Natural killer cell (primary cell): ENCODE measurements at regions not wholly inside any gene's neighbourhood (a gene's known extent, or its start where the extent isn't known, plus 50 kb on each side); places are given as distances from the start of the nearest gene placed in this dataset.

Experiments
- ATAC-seq, 3 donors: fragments of 150-1000 bp in 2 of 3; fragments of 200-7000 bp in 1 of 3; cut with Tn5 transposase; 1 replicate in 1 of 3; 2 replicates in 2 of 3; pipeline ENCODE4 v1.10.0; 2021; ENCODE audit warnings: mild to moderate bottlenecking in 2 of 3, moderate library complexity in 2 of 3
- DNase-seq, 2 donors: peaks; one replicate each; pipeline versions ENCODE4 v3.0.0 to v3.0.0-alpha.2; 2013 to 2021; ENCODE audit warnings: mixed read lengths in 1 of 2
- H3K27ac ChIP-seq: one replicate; pipeline ENCODE4 v1.5.1; 2013; ENCODE audit warnings: mild to moderate bottlenecking, low read length
- H3K27me3 ChIP-seq: one replicate; pipeline ENCODE4 v1.6.1; 2013; ENCODE audit warnings: low read length; ENCODE audit not compliant: control insufficient read depth, insufficient read depth
- H3K36me3 ChIP-seq: one replicate; pipeline ENCODE4 v1.6.1; 2013; ENCODE audit warnings: low read length; ENCODE audit not compliant: control insufficient read depth, insufficient read depth
- H3K4me1 ChIP-seq: one replicate; pipeline ENCODE4 v1.6.1; 2013; ENCODE audit warnings: low read length; ENCODE audit not compliant: control insufficient read depth, insufficient read depth
- H3K4me3 ChIP-seq: one replicate; pipeline ENCODE4 v1.5.1; 2013; ENCODE audit warnings: low read length
- H3K9me3 ChIP-seq: one replicate; pipeline ENCODE4 v1.6.1; 2013; ENCODE audit warnings: low read length; ENCODE audit not compliant: control insufficient read depth, insufficient read depth
- H3K27ac Mint-ChIP-seq, 2 donors: one replicate each; pipeline ENCODE4 v1.8.0; 2022; ENCODE audit warnings: mild to moderate bottlenecking in 2 of 2, mixed read lengths in 2 of 2, moderate library complexity in 1 of 2
- H3K27me3 Mint-ChIP-seq, 2 donors: one replicate each; pipeline ENCODE4 v1.8.0; 2022; ENCODE audit warnings: low read depth in 2 of 2, mixed read lengths in 2 of 2
- H3K36me3 Mint-ChIP-seq: one replicate; pipeline ENCODE4 v1.8.0; 2022; ENCODE audit warnings: mixed read lengths
- H3K4me1 Mint-ChIP-seq, 2 donors: one replicate each; pipeline ENCODE4 v1.8.0; 2022; ENCODE audit warnings: mixed read lengths in 2 of 2
- H3K4me3 Mint-ChIP-seq: one replicate; pipeline ENCODE4 v1.8.0; 2022; ENCODE audit warnings: mild to moderate bottlenecking, moderate library complexity, mixed read lengths
- H3K9me3 Mint-ChIP-seq, 2 donors: one replicate each; pipeline ENCODE4 v1.8.0; 2022; ENCODE audit warnings: mixed read lengths in 2 of 2
- WGBS: methylation state at CpG from one replicate; pipeline ENCODE4 v1.1.7; 2013; ENCODE audit warnings: missing lambda C conversion rate; ENCODE audit not compliant: insufficient coverage; 5-methylcytosine and 5-hydroxymethylcytosine counted together
- intact Hi-C: fragments of 100-400 bp; cut with micrococcal nuclease; formaldehyde crosslinking; loops from one replicate; pipeline ENCODE4 v1.14.2; 2022
- TF ChIP-seq, protein P1 (sequence below): fragments of 200-600 bp; IDR thresholded peaks from one replicate; pipeline ENCODE4 v1.8.0; 2022; ENCODE audit warnings: antibody characterized with exemption

DNA sequence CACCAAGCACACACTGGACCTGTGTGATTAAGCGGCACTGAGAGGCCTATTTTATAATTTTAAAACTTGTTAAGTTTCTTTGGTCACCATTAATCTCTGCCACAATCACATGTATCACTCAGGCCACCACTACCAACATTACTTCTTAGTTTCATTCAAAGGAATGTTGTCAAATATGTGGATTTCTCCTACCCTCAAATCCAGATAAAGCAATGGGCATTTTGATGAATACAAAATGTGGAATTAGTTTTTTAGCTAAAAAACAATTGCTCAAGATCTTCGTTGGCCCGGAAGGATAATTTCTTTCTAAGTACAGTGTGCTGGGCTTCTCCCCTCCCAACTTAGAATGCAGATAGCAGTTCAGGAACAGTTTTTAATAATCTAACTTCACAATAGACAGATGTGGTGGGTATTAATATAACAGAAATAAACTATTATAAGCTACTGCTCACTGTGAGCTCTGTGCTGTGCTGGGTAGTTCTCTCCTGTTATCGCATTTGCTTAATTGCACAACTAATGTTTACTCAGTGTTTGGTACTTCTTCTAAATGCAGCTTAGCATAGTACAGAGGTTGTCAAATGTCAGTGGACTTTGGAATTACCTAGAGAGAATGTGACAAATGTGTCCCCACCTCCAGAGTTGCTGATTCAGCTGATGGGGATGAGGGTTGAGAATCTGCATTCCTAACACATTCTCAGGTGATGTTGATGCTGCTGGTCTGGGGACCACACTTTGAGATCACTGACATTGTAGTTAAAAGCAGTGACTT lies 266.7 kb upstream of the AMIGO2 start:
- DNase-seq (no peak), ATAC-seq (no peak)
- Histone ChIP-seq H3K27me3 (no peaks in the 10 kb centered on the region), H3K4me3 (no peak overlapping the region), H3K9me3 (no peaks in the 10 kb centered on the region), H3K36me3 (no peaks in the 10 kb centered on the region), H3K4me1 (no peaks in the 10 kb centered on the region), H3K27ac (no peak overlapping the region)
- H3K4me1 Mint-ChIP-seq, result peaks cover 4 to 9% of the 10 kb centered on the region in 2 donors
- no peaks in the 10 kb centered on the region for H3K9me3 Mint-ChIP-seq
- no peak overlapping the region for H3K27ac Mint-ChIP-seq
- intact Hi-C loops, result no loop called here
- no peaks in the 10 kb centered on the region for H3K36me3 Mint-ChIP-seq
- TF ChIP-seq, protein P1, sequence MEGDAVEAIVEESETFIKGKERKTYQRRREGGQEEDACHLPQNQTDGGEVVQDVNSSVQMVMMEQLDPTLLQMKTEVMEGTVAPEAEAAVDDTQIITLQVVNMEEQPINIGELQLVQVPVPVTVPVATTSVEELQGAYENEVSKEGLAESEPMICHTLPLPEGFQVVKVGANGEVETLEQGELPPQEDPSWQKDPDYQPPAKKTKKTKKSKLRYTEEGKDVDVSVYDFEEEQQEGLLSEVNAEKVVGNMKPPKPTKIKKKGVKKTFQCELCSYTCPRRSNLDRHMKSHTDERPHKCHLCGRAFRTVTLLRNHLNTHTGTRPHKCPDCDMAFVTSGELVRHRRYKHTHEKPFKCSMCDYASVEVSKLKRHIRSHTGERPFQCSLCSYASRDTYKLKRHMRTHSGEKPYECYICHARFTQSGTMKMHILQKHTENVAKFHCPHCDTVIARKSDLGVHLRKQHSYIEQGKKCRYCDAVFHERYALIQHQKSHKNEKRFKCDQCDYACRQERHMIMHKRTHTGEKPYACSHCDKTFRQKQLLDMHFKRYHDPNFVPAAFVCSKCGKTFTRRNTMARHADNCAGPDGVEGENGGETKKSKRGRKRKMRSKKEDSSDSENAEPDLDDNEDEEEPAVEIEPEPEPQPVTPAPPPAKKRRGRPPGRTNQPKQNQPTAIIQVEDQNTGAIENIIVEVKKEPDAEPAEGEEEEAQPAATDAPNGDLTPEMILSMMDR, result no peak
- 100% methylated on average over 3 of the region's 4 CpGs for WGBS
- no peak overlapping the region for H3K4me3 Mint-ChIP-seq
- no peaks in the 10 kb centered on the region for H3K27me3 Mint-ChIP-seq

DNA sequence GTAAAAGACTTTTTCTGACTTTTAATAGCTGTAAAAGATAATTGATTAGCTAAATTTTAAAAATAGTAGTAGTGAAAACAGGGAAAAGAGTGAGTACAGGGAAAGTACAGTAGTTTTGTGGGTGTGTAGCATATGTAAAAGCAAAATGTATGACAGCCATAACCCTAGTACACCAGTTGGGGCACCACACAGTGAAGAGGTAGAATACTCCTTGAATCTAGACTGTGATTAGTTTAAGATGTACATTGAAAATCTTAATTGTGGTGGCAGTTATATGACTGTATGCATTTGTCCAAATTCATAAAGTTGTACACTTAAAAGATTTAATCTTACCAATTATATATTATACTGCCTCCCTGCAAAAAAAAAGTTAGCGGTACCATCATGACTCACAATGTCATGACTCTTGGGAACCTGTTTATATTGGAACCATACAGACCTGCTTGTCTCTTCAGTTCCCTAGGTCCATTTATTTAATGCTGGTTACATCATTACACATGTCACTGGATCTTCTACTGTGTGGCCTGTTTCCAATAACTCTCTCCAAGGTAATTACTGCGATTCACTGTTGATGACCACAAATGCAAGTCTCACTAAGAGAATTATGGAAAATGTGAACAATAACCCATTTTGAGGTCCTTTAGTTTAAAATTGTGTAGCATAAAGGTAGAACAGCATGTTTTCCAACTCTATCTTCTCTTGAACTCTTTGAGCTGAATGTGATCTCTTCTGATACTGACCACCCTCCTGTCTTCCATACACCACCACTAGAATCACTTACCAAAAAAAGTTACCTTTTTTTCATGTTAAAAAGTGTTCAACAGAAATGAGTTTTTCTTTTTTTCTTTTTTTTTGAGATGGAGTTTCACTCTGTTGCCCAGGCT lies 264.2 kb upstream of the AMIGO2 start:
- H3K27ac ChIP-seq, result no peak overlapping the region
- no peaks in the 10 kb centered on the region for H3K4me1 ChIP-seq
- no peak overlapping the region for H3K4me3 Mint-ChIP-seq
- H3K27me3 Mint-ChIP-seq, result no peaks in the 10 kb centered on the region
- TF ChIP-seq, protein P1, result no peak
- no peaks in the 10 kb centered on the region for H3K27me3 ChIP-seq
- H3K36me3 ChIP-seq, result no peaks in the 10 kb centered on the region
- WGBS, result 92% methylated on average over 2 of the region's 2 CpGs
- ATAC-seq (no peak), DNase-seq (no peak)
- no peaks in the 10 kb centered on the region for H3K9me3 ChIP-seq
- no peaks in the 10 kb centered on the region for H3K4me1 Mint-ChIP-seq
- intact Hi-C loops, result no loop called here
- no peaks in the 10 kb centered on the region for H3K36me3 Mint-ChIP-seq
- H3K4me3 ChIP-seq, result no peak overlapping the region
- no peak overlapping the region for H3K27ac Mint-ChIP-seq
- H3K9me3 Mint-ChIP-seq, result no peaks in the 10 kb centered on the region

DNA sequence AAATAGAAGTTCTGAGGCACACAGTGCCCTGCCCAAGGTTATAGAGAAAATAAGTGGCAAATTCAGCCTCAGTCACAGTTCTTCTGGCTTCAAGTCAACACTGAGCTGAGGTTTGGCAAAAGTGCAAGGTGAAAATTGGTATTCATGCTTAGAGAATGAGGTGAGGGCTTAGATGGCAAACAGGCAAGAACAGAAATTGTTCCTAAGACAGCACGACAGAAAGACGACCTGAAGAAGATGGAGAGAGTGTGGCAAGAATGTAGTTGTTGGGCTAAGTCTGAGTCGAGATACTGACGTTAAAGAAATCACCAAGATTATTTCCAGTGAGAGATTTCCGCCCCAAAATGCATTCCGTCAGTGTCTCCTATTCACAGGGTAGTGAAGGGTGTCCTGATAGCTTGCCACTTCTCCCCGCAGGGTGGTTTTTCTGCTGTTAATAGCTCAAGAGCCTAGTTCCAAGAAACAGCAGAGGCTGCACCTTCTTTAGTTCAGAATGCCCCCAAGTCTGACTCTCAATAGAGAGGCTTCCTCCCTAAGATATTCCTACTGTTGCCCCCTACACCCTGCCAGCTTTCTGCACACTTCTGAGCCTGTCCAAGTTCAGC lies 260.8 kb upstream of the AMIGO2 start:
- peaks cover 13% of the 10 kb centered on the region for H3K36me3 Mint-ChIP-seq
- Histone ChIP-seq H3K36me3 (no peaks in the 10 kb centered on the region), H3K27me3 (no peaks in the 10 kb centered on the region), H3K27ac (no peak overlapping the region), H3K9me3 (no peaks in the 10 kb centered on the region), H3K4me3 (no peak overlapping the region), H3K4me1 (no peaks in the 10 kb centered on the region)
- intact Hi-C loops, result no loop called here
- no peak overlapping the region for H3K4me3 Mint-ChIP-seq
- H3K9me3 Mint-ChIP-seq, result peaks cover 0 to 2% of the 10 kb centered on the region in 2 donors
- WGBS, result 95% methylated on average over 7 of the region's 7 CpGs
- TF ChIP-seq, protein P1, result no peak
- H3K27ac Mint-ChIP-seq, result no peak overlapping the region
- no peaks in the 10 kb centered on the region for H3K27me3 Mint-ChIP-seq
- no peaks in the 10 kb centered on the region for H3K4me1 Mint-ChIP-seq
- no peak for ATAC-seq
- no peak for DNase-seq
